ENCODE measurements at regions not wholly inside any gene's neighbourhood (a gene's known extent, or its start where the extent isn't known, plus 50 kb on each side); places are given as distances from the start of the nearest gene placed in this dataset.

- no peak for TF ChIP-seq CTCF (IDR thresholded peaks at IDR 0.05)
- TF ChIP-seq POLR2A (IDR thresholded peaks at IDR 0.05): no peak
Observed at GRCh38 chr4:30919458-30919857, 199.3 kb downstream of the PCDH7 start.

Data from right lobe of liver (tissue), 4 donors.